ENCODE measurements at regions not wholly inside any gene's neighbourhood (a gene's known extent, or its start where the extent isn't known, plus 50 kb on each side); places are given as distances from the start of the nearest gene placed in this dataset.

DNA sequence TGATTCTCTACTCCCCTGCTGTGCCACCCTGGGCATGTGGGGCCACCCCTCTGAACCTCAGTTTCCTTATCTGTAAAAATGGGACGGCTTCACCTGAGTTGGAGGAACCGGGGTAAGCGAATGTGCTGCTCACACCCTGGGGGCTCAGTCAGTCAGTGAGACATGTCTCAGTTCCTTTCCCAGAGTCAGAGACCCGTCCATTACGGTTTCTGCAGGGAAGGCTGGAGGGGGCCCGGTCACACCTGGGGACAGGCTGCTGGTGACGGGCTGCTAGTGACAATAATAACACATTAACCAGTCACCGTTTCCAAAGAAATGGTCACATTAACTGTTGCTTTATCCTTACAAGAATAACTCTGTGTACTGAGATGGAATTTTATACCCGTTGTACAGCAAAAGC lies 282.4 kb downstream of the NSG2 start:
- Histone ChIP-seq H3K4me1 (no peaks in the 10 kb centered on the region), H3K4me3 (no peak overlapping the region), H3K27me3 (peaks cover 0 to 13% (median 8%) of the 10 kb centered on the region in 3 donors), H3K9me3 (no peaks in the 10 kb centered on the region), H3K27ac (no peak overlapping the region), H3K36me3 (no peaks in the 10 kb centered on the region)
- no peak for DNase-seq
- TF ChIP-seq POLR2A (IDR thresholded peaks at IDR 0.05) (no peak), CTCF (IDR thresholded peaks at IDR 0.05 in 4 of 5, conservative IDR thresholded peaks at IDR 0.05 in 1 of 5) (no peak)
- intact Hi-C loops (cut with DNase I; ENCODE audit: low total_unique reads): no loop called here
- no peak for ATAC-seq
- in situ Hi-C loops (cut with MboI; ENCODE audit: low sequenced_read_pairs in 4 of 4): no loop called here

- Histone ChIP-seq H3K27ac (no peak overlapping the region), H3K36me3 (no peaks in the 10 kb centered on the region), H3K27me3 (peaks cover 0 to 12% (median 3%) of the 10 kb centered on the region in 3 donors), H3K4me3 (no peak overlapping the region), H3K4me1 (no peaks in the 10 kb centered on the region), H3K9me3 (no peaks in the 10 kb centered on the region)
- in situ Hi-C loops (cut with MboI; ENCODE audit: low sequenced_read_pairs in 4 of 4) (no loop called here), intact Hi-C loops (cut with DNase I; ENCODE audit: low total_unique reads) (no loop called here)
- no peak for ATAC-seq
- DNase-seq: no peak
- TF ChIP-seq POLR2A (IDR thresholded peaks at IDR 0.05) (no peak), CTCF (IDR thresholded peaks at IDR 0.05 in 4 of 5, conservative IDR thresholded peaks at IDR 0.05 in 1 of 5) (no peak)
Observed at GRCh38 chr5:174328631-174329299, 283.3 kb downstream of the NSG2 start.

DNA sequence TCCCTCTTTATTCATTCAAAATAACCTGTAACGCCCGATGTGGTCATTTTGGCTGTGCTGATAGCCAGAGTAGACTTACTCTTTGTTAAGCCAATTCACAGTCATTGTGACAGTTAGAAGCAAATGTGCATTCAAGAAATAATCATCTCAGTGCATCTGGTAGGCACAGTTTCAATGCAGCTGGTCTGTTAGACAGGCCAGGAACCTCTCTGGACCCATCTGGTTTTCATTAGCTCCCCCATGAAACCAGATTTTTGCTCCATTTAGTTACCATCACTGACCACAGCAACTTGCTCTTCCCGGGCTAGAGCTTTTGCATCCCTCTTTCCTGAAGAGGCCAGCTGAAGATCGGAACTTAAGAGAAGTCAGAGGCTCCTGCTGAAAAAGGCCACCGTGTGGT lies 284.2 kb downstream of the NSG2 start:
- no peak for DNase-seq
- Histone ChIP-seq H3K9me3 (no peaks in the 10 kb centered on the region), H3K4me3 (no peak overlapping the region), H3K27me3 (peaks cover 0 to 5% (median 3%) of the 10 kb centered on the region in 3 donors), H3K36me3 (no peaks in the 10 kb centered on the region), H3K27ac (no peak overlapping the region), H3K4me1 (no peaks in the 10 kb centered on the region)
- TF ChIP-seq POLR2A (IDR thresholded peaks at IDR 0.05) (no peak), CTCF (IDR thresholded peaks at IDR 0.05 in 4 of 5, conservative IDR thresholded peaks at IDR 0.05 in 1 of 5) (no peak)
- intact Hi-C loops (cut with DNase I; ENCODE audit: low total_unique reads) (no loop called here), in situ Hi-C loops (cut with MboI; ENCODE audit: low sequenced_read_pairs in 4 of 4) (no loop called here)
- no peak for ATAC-seq

DNA sequence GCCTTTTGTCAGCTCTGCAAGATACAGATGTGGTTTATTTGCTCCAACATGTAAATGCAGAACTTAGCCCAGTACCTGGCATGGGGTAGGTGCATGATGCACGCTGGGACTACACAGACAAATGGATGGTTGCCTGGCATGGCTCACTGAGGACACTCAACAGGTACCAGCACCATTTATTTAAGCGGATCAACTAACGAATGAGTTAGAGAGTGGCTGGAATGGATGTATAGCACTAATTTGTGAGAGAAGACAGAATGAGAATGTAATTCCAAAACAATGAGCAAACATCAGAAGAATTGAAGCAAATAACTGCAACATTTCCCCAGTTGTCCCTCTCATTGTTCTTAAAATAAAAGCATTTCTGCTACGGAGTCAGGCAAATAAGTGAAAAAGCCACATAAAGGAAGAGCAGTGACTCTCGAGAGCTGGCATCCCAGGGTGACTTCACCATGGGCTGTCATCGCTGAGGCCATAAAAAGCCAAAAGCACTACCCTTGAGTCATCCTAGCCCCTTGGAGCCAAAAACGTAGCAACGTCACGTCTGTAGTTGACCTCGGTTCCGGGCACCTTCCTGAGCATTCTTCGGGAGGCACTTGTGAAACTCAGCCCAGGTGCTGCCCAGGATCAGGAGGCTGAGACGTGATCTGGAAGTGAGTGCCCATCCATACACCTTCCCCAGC lies 290.3 kb downstream of the NSG2 start:
- intact Hi-C loops (cut with DNase I; ENCODE audit: low total_unique reads) (no loop called here), in situ Hi-C loops (cut with MboI; ENCODE audit: low sequenced_read_pairs in 4 of 4) (no loop called here)

More for the DNA sequence above, 290.3 kb downstream of the NSG2 start:
- Histone ChIP-seq H3K4me1 (no peaks in the 10 kb centered on the region), H3K27ac (no peak overlapping the region), H3K9me3 (no peaks in the 10 kb centered on the region), H3K27me3 (peaks cover 3 to 13% (median 12%) of the 10 kb centered on the region in 3 donors), H3K36me3 (no peaks in the 10 kb centered on the region), H3K4me3 (no peak overlapping the region)
- TF ChIP-seq CTCF (IDR thresholded peaks at IDR 0.05 in 4 of 5, conservative IDR thresholded peaks at IDR 0.05 in 1 of 5): no peak
- TF ChIP-seq POLR2A (IDR thresholded peaks at IDR 0.05): no peak
- ATAC-seq: no peak
- no peak for DNase-seq

Measured in gastrocnemius medialis (tissue), 4 donors.